Activated T-helper 17 cell treated with anti-CD3 and anti-CD28 coated beads, Interleukin-2, amount 50 U/mL, for 72 hours (primary cell): ENCODE measurements at regions not wholly inside any gene's neighbourhood (a gene's known extent, or its start where the extent isn't known, plus 50 kb on each side); places are given as distances from the start of the nearest gene placed in this dataset.
A peak's percentile ranks its signal among the peaks of the same experiment; 100 is the strongest.

Source experiments
- ATAC-seq: fragments of 150-1000 bp; cut with Tn5 transposase; replicated peaks from 2 replicates; pipeline ENCODE4 v1.10.0; 2021; ENCODE audit warnings: mild to moderate bottlenecking, moderate library complexity
- H3K27ac Mint-ChIP-seq: one replicate; pipeline ENCODE4 v1.8.0; 2022; ENCODE audit warnings: mixed read lengths
- H3K27me3 Mint-ChIP-seq: one replicate; pipeline ENCODE4 v1.8.0; 2022; ENCODE audit warnings: mixed read lengths
- H3K36me3 Mint-ChIP-seq: one replicate; pipeline ENCODE4 v1.8.0; 2022; ENCODE audit warnings: low read depth, mild to moderate bottlenecking, mixed read lengths
- H3K4me1 Mint-ChIP-seq: one replicate; pipeline ENCODE4 v1.8.0; 2022; ENCODE audit warnings: mixed read lengths
- H3K4me3 Mint-ChIP-seq: one replicate; pipeline ENCODE4 v1.8.0; 2022; ENCODE audit warnings: mild to moderate bottlenecking, mixed read lengths
- H3K9me3 Mint-ChIP-seq: one replicate; pipeline ENCODE4 v1.8.0; 2022; ENCODE audit warnings: mixed read lengths

DNA sequence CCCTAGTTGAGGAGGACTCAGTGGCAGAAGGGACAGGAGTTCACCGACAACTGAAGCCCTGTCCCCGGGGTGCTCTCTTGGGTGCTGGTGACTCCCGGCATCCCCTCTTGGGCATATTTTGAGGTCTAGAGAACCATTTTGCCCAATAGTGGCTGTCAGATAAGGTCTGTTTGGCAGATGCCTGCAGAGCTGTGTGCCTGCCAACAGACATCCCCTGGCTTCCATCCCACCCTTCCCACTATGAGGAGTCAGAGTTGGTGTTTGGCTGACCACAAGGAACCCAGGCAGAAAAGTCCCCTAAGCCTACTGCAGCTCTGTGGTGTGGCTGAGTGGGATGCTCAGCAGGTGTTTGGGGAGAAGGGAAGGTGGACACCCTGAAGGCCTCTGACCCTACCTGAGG is 207.0 kb downstream of the AUH start:
- H3K4me1 Mint-ChIP-seq, result peaks cover 38% of the 10 kb centered on the region
- no peak overlapping the region for H3K4me3 Mint-ChIP-seq
- no peak for ATAC-seq
- H3K27ac Mint-ChIP-seq, result peak overlapping the region; percentile 33
- H3K36me3 Mint-ChIP-seq, result peaks cover 9% of the 10 kb centered on the region
- no peaks in the 10 kb centered on the region for H3K27me3 Mint-ChIP-seq
- peaks cover 3% of the 10 kb centered on the region for H3K9me3 Mint-ChIP-seq

DNA sequence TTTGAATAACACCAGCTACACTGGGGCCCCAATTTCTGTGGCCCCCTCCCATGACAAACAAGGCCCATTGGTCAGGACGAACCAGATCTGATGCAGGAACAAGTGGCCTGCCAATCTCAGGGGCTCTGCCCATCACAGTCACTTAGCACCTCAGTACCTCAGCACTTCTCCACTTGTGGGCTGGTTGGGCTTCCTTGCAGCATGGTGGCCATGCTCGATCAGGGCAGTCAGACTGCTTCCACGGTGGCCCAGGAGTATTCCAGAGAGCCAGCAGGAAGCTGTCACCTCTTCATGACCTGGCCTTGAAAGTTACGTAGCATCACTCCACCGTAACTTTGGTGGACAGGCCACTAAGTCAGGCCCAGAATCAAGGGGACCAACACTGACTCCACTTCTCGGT is 206.5 kb downstream of the AUH start:
- peak overlapping the region; percentile 33 for H3K27ac Mint-ChIP-seq
- peaks cover 36% of the 10 kb centered on the region for H3K4me1 Mint-ChIP-seq
- H3K4me3 Mint-ChIP-seq, result no peak overlapping the region
- peaks cover 9% of the 10 kb centered on the region for H3K36me3 Mint-ChIP-seq
- H3K9me3 Mint-ChIP-seq, result peaks cover 3% of the 10 kb centered on the region
- no peak for ATAC-seq
- no peaks in the 10 kb centered on the region for H3K27me3 Mint-ChIP-seq

DNA sequence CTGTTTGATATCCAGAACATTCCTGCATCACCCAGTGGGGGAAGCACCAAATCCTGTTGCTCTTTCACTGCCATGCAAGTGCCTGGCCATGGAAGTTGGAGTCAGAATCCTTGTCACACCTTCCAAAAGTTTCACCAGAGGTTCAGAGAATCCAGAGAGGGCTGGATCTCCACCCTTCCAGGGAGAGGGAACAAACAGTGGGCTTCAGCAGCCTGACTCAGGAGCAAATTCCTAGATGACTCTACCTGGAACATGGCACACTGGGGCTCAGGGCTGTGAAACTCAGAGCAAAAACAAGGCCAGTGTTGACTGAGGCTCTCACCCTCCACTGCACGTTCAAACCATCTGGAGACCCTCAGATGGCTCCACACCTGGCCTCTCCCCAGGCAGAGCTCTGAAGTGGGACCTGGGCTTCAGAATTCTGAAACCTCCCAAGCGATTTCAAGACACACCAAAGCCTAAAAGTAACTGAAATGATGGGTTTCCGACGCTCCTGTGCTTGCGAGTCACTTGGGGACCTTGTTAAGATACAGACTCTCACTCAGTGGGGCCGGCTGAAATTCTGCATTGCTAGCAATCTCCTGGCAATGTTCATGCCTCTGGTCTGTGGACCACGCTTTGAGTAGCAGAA is 205.9 kb downstream of the AUH start:
- Mint-ChIP-seq H3K27ac (no peak overlapping the region), H3K4me1 (peaks cover 29% of the 10 kb centered on the region), H3K36me3 (peaks cover 5% of the 10 kb centered on the region), H3K9me3 (peaks cover 3% of the 10 kb centered on the region), H3K4me3 (no peak overlapping the region), H3K27me3 (no peaks in the 10 kb centered on the region)
- ATAC-seq, result no peak

DNA sequence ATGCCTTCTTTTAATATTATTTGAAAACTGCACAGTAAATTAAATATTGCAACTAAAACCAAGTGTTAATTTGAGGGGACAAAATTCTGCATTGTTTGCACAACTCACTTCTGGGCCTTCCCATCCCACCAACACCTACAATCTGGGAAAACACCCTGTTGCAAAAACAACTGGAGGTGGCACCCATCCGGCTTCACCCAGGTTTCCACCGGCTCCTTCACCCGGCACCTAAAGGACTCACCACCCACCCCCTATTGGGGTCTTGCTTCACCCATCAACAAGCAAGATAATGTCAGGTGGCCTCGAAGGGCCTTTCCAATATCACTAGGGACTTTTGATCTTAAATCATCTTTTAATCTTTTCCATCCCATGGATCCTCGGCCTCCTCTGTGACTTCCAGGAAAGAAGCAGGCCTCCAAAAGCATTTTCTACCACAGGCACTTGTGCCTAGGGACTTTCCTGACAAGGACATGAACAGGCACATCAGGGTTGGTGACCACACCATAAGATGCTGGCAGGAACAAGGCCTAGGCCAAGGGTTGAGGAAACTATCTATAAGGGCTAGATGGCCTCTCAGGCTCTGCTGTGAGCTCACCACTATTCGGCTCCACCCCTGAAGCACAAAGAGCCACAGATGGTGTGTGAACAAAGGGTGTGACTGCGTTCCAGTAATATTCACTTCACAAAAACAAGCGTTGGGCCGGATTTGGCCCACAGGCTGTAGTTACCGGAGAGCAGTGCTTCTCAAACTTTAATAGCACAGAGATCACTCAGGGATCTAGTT is 205.1 kb downstream of the AUH start:
- ATAC-seq, result peak; percentile 54
- Mint-ChIP-seq H3K36me3 (no peaks in the 10 kb centered on the region), H3K27me3 (no peaks in the 10 kb centered on the region), H3K4me1 (peaks cover 22% of the 10 kb centered on the region), H3K27ac (peak overlapping the region; percentile 67), H3K9me3 (peaks cover 3% of the 10 kb centered on the region), H3K4me3 (no peak overlapping the region)

DNA sequence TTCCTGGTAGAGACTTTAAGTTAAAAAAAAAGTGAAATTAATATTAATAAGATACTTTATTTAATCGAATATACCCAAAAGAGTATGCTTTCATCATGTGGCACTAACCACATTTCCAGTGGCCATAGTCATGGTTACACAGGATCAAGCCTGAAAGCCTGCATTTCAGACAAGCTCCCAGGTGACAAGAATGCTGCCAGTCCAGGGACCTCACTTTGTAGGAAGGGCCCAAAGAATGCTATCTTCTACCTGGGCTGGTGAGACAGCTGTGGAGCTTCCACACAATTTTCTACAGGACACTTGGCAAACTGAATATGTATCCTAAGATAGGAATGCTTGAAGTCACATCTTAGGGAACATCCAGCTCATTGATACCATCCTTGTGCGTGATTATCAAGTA is 203.8 kb downstream of the AUH start:
- H3K4me3 Mint-ChIP-seq, result no peak overlapping the region
- no peak for ATAC-seq
- H3K27me3 Mint-ChIP-seq, result no peaks in the 10 kb centered on the region
- no peaks in the 10 kb centered on the region for H3K9me3 Mint-ChIP-seq
- H3K4me1 Mint-ChIP-seq, result peaks cover 19% of the 10 kb centered on the region
- H3K36me3 Mint-ChIP-seq, result peaks cover 9% of the 10 kb centered on the region
- H3K27ac Mint-ChIP-seq, result no peak overlapping the region

DNA sequence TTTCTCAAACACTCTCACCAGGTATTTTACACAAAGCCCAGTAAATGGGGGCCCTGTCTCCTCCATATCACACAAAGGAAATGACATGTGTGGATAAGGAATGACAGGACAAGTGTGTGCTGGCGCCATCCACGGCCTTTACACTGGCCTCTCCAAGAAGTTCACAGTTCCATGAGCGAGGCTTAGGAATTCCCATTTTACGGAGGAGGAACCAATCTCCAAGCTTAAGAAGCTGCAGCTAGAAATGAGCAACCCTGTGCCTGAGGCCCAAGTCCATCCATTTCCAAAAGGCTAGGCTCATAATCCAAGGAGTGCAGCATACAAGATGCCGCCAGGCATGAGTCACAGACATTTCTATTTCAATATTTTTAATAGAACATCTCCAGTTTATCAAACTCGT is 203.4 kb downstream of the AUH start:
- no peak for ATAC-seq
- no peak overlapping the region for H3K27ac Mint-ChIP-seq
- H3K36me3 Mint-ChIP-seq, result peaks cover 12% of the 10 kb centered on the region
- no peak overlapping the region for H3K4me3 Mint-ChIP-seq
- no peaks in the 10 kb centered on the region for H3K27me3 Mint-ChIP-seq
- no peaks in the 10 kb centered on the region for H3K9me3 Mint-ChIP-seq
- peaks cover 18% of the 10 kb centered on the region for H3K4me1 Mint-ChIP-seq

DNA sequence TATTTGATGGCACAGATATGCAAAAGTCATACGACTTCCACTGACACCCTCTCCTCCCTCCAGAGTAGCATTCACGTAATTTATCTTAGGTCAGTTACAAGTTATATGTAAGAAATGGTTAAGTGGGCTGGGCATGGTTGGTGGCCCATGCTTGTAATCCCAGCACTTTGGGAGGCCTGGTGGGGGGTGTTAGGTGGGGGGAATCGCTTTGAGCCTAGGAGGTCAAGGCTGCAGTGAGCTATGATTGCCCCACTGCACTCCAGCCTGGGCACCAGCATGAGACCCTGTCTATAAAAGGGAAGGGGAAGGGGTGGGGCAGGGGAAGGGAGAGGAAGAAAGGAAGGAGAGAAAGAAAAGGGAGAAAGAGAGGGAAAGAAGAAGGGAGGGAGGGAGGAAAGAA is 202.8 kb downstream of the AUH start:
- H3K27ac Mint-ChIP-seq, result peak overlapping the region; percentile 54
- peaks cover 12% of the 10 kb centered on the region for H3K36me3 Mint-ChIP-seq
- no peak overlapping the region for H3K4me3 Mint-ChIP-seq
- no peaks in the 10 kb centered on the region for H3K27me3 Mint-ChIP-seq
- peaks cover 22% of the 10 kb centered on the region for H3K4me1 Mint-ChIP-seq
- no peak for ATAC-seq
- H3K9me3 Mint-ChIP-seq, result no peaks in the 10 kb centered on the region

DNA sequence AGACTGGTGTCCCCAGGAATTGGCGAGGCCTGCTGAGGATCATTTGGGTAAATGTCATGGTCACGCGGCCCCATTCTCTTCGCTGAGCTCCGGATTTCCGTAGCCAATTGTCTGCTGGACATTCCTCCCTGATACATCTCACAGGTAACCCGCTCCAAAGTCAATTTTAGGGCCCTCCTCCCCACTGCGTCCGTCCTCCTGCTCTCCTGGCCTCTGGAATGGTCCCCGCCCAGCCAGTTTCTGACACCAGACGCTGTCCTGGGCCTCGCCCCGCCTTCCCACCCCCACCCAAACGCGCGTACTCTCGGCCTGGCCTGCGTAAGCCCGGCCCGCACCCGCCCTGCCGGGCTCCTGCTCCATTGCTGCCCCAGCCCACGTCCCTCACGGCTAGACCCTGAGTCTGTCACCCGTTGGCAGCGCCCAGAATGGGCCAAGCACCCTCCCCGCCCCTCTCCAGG is 202.0 kb downstream of the AUH start:
- Mint-ChIP-seq H3K27ac (peak overlapping the region; percentile 54), H3K9me3 (no peaks in the 10 kb centered on the region), H3K27me3 (no peaks in the 10 kb centered on the region), H3K4me1 (peaks cover 28% of the 10 kb centered on the region), H3K4me3 (no peak overlapping the region), H3K36me3 (peaks cover 12% of the 10 kb centered on the region)
- ATAC-seq, result no peak

DNA sequence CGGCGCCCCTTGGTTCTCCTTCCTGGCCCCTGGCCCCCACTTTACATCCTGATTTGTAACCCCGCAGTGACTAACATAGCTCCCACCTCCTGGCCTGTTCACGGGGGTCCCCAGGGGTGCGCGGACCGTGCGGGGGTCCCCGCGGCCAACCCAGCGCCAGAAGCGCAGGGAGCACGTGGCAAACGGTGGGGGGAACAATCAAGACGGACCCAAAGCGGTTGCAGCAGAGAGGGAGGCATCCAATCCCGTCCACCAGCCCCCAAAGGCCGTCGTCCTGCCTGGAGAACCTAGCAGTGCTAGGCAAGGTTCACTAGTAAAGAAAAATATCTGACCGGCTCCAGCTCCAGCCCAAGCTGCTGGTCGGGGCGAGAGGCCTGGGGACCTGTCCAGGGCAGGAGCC is 201.5 kb downstream of the AUH start:
- Mint-ChIP-seq H3K36me3 (peaks cover 12% of the 10 kb centered on the region), H3K9me3 (no peaks in the 10 kb centered on the region), H3K27ac (no peak overlapping the region), H3K4me1 (peaks cover 33% of the 10 kb centered on the region), H3K4me3 (no peak overlapping the region), H3K27me3 (no peaks in the 10 kb centered on the region)
- no peak for ATAC-seq

DNA sequence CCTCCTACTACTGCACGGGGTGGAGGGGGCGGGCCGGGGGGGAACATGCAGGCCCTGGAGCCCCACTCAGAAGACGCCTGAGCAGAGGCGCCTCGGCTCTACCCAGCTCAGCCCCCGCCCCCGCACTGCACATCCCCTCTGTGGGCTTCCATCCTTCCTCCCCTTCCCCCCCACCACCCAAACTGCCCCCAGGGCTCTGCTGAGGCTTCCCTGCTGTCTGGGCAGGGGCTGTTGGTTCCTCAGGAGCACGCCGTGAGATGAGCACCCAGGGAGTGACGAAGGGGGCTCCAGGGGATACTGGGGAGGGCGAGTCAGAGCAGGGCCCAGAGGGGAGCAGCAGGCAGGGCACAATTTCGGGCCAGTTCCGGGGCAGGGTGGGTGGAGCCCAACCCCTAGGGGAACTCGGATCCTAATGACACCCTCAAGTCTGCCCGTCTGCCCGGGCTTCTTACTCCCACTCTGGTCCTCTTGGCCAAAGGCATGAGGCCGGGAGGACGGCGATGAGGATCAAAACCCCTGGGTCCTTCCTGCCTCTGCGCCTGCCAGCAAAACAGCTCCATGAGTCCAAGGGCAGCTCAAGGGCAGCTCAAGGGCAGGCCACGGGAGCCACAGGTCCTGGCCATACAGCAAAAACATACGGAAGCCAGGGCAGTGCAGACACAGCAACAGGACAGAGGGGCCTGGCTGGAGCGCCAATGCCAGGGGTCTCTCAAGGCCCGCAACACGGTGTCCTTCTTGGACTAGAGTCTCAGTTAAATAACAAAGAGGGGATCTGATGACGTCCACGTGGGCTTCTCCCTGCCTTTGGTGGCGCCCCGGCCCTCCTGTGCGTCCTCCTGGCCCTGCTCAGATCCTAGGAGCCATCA is 200.9 kb downstream of the AUH start:
- Mint-ChIP-seq H3K27ac (peak overlapping the region; percentile 98), H3K4me1 (peaks cover 35% of the 10 kb centered on the region), H3K27me3 (no peaks in the 10 kb centered on the region), H3K4me3 (peak overlapping the region; percentile 86), H3K9me3 (no peaks in the 10 kb centered on the region), H3K36me3 (peaks cover 12% of the 10 kb centered on the region)
- no peak for ATAC-seq

DNA sequence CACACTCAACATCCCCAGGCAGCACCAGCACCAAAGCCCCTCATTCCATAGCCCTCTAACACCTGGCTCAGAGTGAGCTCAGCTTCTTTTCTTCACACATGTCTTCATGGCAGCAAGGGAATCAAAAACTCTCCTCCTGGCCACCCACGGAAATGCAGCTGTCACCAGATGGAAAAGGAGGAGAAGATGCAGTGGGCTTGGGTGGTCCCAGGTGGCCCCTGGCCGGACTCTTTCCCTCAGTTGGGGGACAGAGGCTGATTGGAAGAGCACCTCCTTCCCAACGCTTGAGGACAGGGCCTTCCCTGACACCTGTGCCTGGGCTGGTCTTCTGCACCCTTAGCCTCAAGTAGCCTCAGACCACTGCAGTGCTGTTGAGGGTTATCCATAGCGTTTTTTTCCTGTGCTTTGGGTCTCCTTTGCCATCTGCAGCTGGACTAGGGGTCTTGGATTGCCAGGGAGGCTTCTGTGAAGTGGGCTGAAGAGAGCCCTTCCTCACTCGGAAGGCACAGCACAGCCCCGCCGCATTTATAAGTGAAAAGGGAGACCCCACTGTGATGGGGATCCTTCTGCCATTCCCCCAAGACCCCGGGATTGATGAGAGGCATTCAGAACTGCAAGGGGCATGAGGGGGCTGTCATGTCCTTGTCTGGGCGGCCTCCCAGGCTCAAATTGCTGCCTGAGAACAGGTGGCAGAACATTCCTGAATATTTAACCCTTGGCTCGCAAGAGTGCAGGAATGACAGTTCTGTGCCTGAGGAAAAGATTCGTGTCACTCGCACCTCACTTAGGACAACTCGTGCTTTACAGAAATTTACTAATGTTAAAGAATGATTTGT is 200.0 kb downstream of the AUH start:
- ATAC-seq, result no peak
- peak overlapping the region; percentile 98 for H3K27ac Mint-ChIP-seq
- peaks cover 35% of the 10 kb centered on the region for H3K4me1 Mint-ChIP-seq
- H3K4me3 Mint-ChIP-seq, result peak overlapping the region; percentile 86
- H3K36me3 Mint-ChIP-seq, result peaks cover 12% of the 10 kb centered on the region
- H3K27me3 Mint-ChIP-seq, result no peaks in the 10 kb centered on the region
- no peaks in the 10 kb centered on the region for H3K9me3 Mint-ChIP-seq

DNA sequence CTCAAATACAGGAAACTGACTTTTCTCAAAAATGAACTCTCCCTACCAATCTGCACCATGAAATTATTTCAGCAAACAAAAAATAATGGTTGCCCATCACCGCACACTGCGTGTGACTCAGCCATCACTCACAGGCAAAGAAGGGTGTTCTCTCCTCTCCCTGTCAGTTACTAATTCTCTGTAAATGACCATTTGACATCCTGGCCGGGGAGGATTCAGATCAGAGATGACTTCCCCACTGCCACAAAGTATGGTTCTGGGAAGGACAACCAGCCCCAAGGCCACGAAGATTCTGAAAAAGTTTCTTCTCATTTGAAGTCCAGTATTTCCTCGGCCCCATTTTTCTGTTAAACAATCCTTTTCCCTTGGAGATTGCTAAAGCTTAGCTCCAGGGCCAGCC is 199.4 kb downstream of the AUH start:
- peak overlapping the region; percentile 98 for H3K27ac Mint-ChIP-seq
- peaks cover 12% of the 10 kb centered on the region for H3K36me3 Mint-ChIP-seq
- H3K4me1 Mint-ChIP-seq, result peaks cover 32% of the 10 kb centered on the region
- H3K9me3 Mint-ChIP-seq, result no peaks in the 10 kb centered on the region
- H3K27me3 Mint-ChIP-seq, result no peaks in the 10 kb centered on the region
- peak overlapping the region; percentile 86 for H3K4me3 Mint-ChIP-seq
- peak; percentile 68 for ATAC-seq

DNA sequence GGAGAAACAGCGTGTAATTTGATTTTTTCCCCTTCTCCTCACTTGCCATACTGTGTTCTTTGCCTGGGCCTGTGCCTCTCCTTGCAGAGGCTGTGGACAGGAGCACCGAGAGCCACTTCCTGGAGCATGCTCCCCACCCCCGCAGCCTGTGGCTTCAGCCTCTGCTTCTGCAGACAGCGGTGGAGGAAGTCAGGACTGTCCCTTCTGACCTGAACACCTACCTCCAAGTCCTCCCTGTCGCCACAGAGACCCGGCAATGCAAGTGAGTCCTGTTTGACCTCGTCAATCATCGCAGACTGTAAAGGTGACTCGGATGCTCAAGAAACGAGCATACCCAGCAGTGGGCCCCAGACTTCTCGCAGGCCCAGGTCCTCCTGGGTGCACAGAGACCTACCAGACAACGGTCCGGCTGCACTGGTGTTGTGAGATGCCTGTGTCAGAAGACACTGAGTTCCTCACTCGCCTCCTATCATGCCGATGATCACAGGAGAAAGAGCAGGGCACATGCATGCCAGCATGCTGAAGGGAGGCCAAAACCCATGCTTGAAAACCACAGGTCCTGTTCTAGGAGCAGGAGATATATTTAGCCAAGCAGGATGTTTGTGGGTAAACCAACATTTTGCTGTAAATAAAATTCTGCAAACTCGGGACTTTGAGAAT is 198.8 kb downstream of the AUH start:
- ATAC-seq, result peak; percentile 68
- Mint-ChIP-seq H3K4me3 (peak overlapping the region; percentile 86), H3K36me3 (peaks cover 12% of the 10 kb centered on the region), H3K9me3 (no peaks in the 10 kb centered on the region), H3K27me3 (no peaks in the 10 kb centered on the region), H3K4me1 (peaks cover 32% of the 10 kb centered on the region), H3K27ac (peak overlapping the region; percentile 98)

DNA sequence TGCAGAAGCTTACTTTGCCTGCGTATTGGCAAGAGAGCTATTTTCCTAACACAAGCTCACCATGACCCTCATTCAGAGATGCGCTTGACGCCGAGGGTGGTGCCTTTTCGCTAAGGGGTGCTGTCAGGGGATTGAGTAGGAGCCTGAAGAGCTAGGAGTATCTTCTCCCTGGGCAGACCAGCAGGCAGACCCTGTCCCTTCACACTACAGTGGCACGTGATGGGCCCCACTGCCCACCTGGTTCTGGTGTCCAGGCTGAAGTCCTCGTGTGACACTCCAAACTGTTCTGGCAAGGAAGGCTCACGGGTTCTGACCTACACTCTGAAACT is 198.3 kb downstream of the AUH start:
- Mint-ChIP-seq H3K4me3 (peak overlapping the region; percentile 86), H3K36me3 (peaks cover 12% of the 10 kb centered on the region), H3K9me3 (no peaks in the 10 kb centered on the region), H3K27ac (peak overlapping the region; percentile 98), H3K4me1 (peaks cover 32% of the 10 kb centered on the region), H3K27me3 (no peaks in the 10 kb centered on the region)
- ATAC-seq, result no peak
